ENCODE measurements at regions not wholly inside any gene's neighbourhood (a gene's known extent, or its start where the extent isn't known, plus 50 kb on each side); places are given as distances from the start of the nearest gene placed in this dataset.

DNA sequence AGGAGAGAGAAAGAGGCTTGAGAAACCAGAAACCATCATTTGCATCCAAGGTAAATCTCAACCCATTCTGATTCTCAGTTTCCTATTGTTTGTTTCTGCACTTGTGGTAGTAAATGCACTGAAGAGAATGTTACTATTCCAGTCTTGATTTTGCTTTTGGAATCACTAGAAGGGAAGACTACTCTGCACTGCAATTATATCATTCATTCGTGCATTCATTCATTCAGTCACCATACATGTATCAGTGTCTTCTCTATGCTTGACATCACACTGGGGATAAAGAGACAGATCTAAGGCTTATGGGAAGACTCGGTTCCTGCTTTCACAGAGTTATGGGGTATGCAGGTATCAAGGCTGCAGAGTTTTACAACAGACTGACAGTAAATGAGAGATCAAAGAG, 90.3 kb upstream of the EGLN3 start:
- ATAC-seq = no peak
- no peak for TF ChIP-seq NR1H2 (CRISPR knock-in tag; IDR thresholded peaks at IDR 0.05)
- TF ChIP-seq AFF4 (CRISPR knock-in tag; IDR thresholded peaks at IDR 0.05; ENCODE audit: borderline replicate concordance) = no peak
- TF ChIP-seq, protein P1, sequence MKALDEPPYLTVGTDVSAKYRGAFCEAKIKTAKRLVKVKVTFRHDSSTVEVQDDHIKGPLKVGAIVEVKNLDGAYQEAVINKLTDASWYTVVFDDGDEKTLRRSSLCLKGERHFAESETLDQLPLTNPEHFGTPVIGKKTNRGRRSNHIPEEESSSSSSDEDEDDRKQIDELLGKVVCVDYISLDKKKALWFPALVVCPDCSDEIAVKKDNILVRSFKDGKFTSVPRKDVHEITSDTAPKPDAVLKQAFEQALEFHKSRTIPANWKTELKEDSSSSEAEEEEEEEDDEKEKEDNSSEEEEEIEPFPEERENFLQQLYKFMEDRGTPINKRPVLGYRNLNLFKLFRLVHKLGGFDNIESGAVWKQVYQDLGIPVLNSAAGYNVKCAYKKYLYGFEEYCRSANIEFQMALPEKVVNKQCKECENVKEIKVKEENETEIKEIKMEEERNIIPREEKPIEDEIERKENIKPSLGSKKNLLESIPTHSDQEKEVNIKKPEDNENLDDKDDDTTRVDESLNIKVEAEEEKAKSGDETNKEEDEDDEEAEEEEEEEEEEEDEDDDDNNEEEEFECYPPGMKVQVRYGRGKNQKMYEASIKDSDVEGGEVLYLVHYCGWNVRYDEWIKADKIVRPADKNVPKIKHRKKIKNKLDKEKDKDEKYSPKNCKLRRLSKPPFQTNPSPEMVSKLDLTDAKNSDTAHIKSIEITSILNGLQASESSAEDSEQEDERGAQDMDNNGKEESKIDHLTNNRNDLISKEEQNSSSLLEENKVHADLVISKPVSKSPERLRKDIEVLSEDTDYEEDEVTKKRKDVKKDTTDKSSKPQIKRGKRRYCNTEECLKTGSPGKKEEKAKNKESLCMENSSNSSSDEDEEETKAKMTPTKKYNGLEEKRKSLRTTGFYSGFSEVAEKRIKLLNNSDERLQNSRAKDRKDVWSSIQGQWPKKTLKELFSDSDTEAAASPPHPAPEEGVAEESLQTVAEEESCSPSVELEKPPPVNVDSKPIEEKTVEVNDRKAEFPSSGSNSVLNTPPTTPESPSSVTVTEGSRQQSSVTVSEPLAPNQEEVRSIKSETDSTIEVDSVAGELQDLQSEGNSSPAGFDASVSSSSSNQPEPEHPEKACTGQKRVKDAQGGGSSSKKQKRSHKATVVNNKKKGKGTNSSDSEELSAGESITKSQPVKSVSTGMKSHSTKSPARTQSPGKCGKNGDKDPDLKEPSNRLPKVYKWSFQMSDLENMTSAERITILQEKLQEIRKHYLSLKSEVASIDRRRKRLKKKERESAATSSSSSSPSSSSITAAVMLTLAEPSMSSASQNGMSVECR (CRISPR knock-in tag; IDR thresholded peaks at IDR 0.05; ENCODE audit: borderline replicate concordance) = no peak
- no peak for TF ChIP-seq ZNF425 (CRISPR knock-in tag; conservative IDR thresholded peaks at IDR 0.05)
- no peak for TF ChIP-seq NFE2L1 (CRISPR knock-in tag; IDR thresholded peaks at IDR 0.05)
- no peak for TF ChIP-seq ZNF138 (CRISPR knock-in tag; conservative IDR thresholded peaks at IDR 0.05)
- TF ChIP-seq ZMAT4 (CRISPR knock-in tag; IDR thresholded peaks at IDR 0.05) = no peak
- no peak for TF ChIP-seq SMAD3 (CRISPR knock-in tag; IDR thresholded peaks at IDR 0.05; ENCODE audit: borderline replicate concordance)
- no peak for TF ChIP-seq E2F1 (CRISPR knock-in tag; IDR thresholded peaks at IDR 0.05)
- no peak for TF ChIP-seq SOX15 (CRISPR knock-in tag; IDR thresholded peaks at IDR 0.05)
- TF ChIP-seq ZNF219 (CRISPR knock-in tag; IDR thresholded peaks at IDR 0.05; ENCODE audit: borderline replicate concordance) = no peak
- TF ChIP-seq FOXK1 (CRISPR knock-in tag; IDR thresholded peaks at IDR 0.05) = no peak
- TF ChIP-seq IRF1 (CRISPR knock-in tag; IDR thresholded peaks at IDR 0.05) = no peak
- CTCF ChIA-PET = no interaction called here
- no peak for DNase-seq (ENCODE audit: low spot score)
- Mint-ChIP-seq H3K27ac (no peak overlapping the region), H3K9me3 (peaks cover 3% of the 10 kb centered on the region; the same call in 1 of the 2 replicates), H3K4me1 (peaks cover 10% of the 10 kb centered on the region), H3K4me3 (no peak overlapping the region), H3K27me3 (ENCODE audit: low read depth) (no peaks in the 10 kb centered on the region; the same call in 1 of the 2 replicates), H3K36me3 (no peaks in the 10 kb centered on the region)
- POLR2A ChIA-PET = no interaction called here
